ENCODE measurements at regions not wholly inside any gene's neighbourhood (a gene's known extent, or its start where the extent isn't known, plus 50 kb on each side); places are given as distances from the start of the nearest gene placed in this dataset.

GRCh38 chr11:76607431-76607830, 63.1 kb downstream of the LRRC32 start:
- H3K27ac ChIP-seq, result peak overlapping the region in 2 of 21 experiments; percentile 33 to 57
- H3K4me3 ChIP-seq, result no peak overlapping the region

- no peak overlapping the region for H3K4me3 ChIP-seq
- H3K27ac ChIP-seq, result peak overlapping the region in 17 of 21 experiments; percentile 24 to 87 (median 57)
These were observed 65.0 kb downstream of the LRRC32 start for GRCh38 chr11:76605338-76606074.

GRCh38 chr11:76604626-76605241, 65.8 kb downstream of the LRRC32 start:
- peak overlapping the region in 16 of 21 experiments; percentile 43 to 87 (median 70) for H3K27ac ChIP-seq
- no peak overlapping the region for H3K4me3 ChIP-seq

- H3K4me3 ChIP-seq, result no peak overlapping the region
- peak overlapping the region in 15 of 21 experiments; percentile 17 to 87 (median 69) for H3K27ac ChIP-seq
These were observed 66.4 kb downstream of the LRRC32 start for GRCh38 chr11:76604081-76604625.

- no peak overlapping the region for H3K4me3 ChIP-seq
These were observed 67.3 kb downstream of the LRRC32 start for GRCh38 chr11:76603202-76603601.

More at GRCh38 chr11:76603202-76603601, 67.3 kb downstream of the LRRC32 start:
- H3K27ac ChIP-seq, result peak overlapping the region in 11 of 21 experiments; percentile 19 to 87 (median 73)
